ENCODE measurements at regions not wholly inside any gene's neighbourhood (a gene's known extent, or its start where the extent isn't known, plus 50 kb on each side); places are given as distances from the start of the nearest gene placed in this dataset.

DNA sequence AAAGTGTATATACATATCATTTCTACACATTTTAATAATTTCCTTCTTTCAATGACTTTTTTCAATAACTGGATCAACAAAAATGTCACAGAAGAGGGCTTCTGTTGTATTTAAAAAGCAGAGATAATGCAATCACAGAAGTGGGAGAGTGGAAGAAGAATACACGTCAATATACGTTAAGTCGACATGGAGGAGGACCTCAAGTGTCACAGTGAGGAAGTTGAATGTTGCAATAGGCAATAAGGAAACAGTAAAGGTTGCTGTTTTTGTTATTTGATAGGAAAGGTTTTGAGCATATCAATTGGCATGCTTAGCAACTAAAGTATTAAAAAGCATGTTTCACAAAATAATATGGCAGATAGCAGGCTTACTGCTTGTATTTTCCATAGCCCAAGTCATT is 184.0 kb upstream of the NR4A3 start:
- no peak for DNase-seq (ENCODE audit: low read depth)
- H3K4me3 ChIP-seq (ENCODE audit: low read depth, low read length): no peak overlapping the region
- TF ChIP-seq CTCF (IDR thresholded peaks at IDR 0.05; ENCODE audit: insufficient read depth, low read length): no peak

DNA sequence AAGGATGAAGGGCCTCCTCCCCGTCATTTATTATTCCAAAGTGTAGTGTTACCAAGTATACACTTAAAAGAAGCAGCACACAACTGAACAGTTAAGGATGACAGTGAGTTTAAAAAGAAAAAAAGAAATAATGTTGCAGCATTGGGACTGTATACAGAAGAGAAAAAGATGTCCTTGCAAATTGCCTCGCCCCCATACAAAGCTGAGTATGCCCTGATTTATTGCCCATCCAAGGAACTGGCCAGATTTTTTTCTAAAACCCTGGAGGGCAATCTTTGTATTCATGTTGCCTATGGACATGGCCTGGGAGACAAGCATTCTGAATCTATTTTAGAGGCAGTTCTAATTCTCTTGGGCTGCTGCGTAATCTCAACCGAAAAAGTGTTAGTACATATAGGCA is 182.7 kb upstream of the NR4A3 start:
- no peak for TF ChIP-seq CTCF (IDR thresholded peaks at IDR 0.05; ENCODE audit: insufficient read depth, low read length)
- DNase-seq (ENCODE audit: low read depth): no peak
- no peak overlapping the region for H3K4me3 ChIP-seq (ENCODE audit: low read depth, low read length)

DNA sequence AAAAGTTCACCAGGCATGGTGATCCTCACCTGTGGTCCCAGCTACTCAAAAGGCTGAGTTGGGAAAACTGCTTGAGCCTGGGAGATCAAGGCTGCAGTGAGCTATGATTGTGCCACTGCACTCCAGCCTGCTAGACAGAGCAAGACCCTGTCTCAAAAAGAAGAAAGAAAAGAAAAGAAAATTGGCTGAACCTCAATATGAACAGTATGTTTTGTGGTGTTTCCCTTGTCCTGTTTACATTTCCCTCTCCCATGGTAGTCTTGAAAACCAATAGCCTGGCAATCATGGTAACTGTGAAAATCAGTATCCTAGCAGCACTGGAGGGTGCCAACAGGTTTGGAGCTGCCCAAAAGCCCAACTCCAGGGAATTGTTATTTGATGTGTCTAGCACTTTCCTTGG is 174.1 kb upstream of the NR4A3 start:
- no peak for TF ChIP-seq CTCF (IDR thresholded peaks at IDR 0.05; ENCODE audit: insufficient read depth, low read length)
- DNase-seq (ENCODE audit: low read depth): no peak
- H3K4me3 ChIP-seq (ENCODE audit: low read depth, low read length): no peak overlapping the region

GRCh38 chr9:99650187-99650874 is 171.4 kb upstream of the NR4A3 start:
- no peak overlapping the region for H3K4me3 ChIP-seq (ENCODE audit: low read depth, low read length)
- DNase-seq (ENCODE audit: low read depth): no peak
- no peak for TF ChIP-seq CTCF (IDR thresholded peaks at IDR 0.05; ENCODE audit: insufficient read depth, low read length)

- TF ChIP-seq CTCF (IDR thresholded peaks at IDR 0.05; ENCODE audit: insufficient read depth, low read length): no peak
Measured at GRCh38 chr9:99660191-99660636, 161.5 kb upstream of the NR4A3 start.

DNA sequence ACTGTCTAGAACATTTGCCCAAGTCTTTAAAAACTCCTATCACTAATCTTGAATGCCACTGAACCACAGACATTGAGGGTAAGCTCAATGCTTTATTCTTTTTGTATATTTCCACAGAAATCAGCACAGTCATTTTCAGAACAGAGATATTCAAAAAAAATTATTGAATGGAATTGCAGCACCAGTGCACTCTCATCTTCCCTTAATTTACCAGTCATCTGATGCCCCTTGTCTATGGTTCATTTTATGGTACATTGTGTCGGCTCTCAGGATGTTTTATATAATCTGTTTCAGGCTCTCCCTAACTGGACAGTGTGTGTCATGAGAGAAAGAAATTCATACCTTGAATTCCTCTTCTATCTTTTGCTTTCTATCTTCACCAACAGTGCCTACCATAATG is 158.4 kb upstream of the NR4A3 start:
- no peak for TF ChIP-seq CTCF (IDR thresholded peaks at IDR 0.05; ENCODE audit: insufficient read depth, low read length)
- no peak overlapping the region for H3K4me3 ChIP-seq (ENCODE audit: low read depth, low read length)
- DNase-seq (ENCODE audit: low read depth): no peak

More at GRCh38 chr9:99660191-99660636, 161.5 kb upstream of the NR4A3 start:
- DNase-seq (ENCODE audit: low read depth): no peak
- no peak overlapping the region for H3K4me3 ChIP-seq (ENCODE audit: low read depth, low read length)

- no peak for DNase-seq (ENCODE audit: low read depth)
- no peak for TF ChIP-seq CTCF (IDR thresholded peaks at IDR 0.05; ENCODE audit: insufficient read depth, low read length)
- H3K4me3 ChIP-seq (ENCODE audit: low read depth, low read length): no peak overlapping the region
Measured at GRCh38 chr9:99663856-99664255, 157.8 kb upstream of the NR4A3 start.
